ENCODE measurements at regions not wholly inside any gene's neighbourhood (a gene's known extent, or its start where the extent isn't known, plus 50 kb on each side); places are given as distances from the start of the nearest gene placed in this dataset.
"Not testable (repeated sequence)": the region's sequence is repeated elsewhere in the genome, so short reads cannot be mapped to it uniquely, and the experiment has no call there.

- DNase-seq (ENCODE audit: low read depth), result no peak
Measured at GRCh38 chr21:35602811-35603362, 457.4 kb downstream of the SETD4 start.

GRCh38 chr21:35601211-35601610 is 459.1 kb downstream of the SETD4 start:
- no peak for DNase-seq (ENCODE audit: low read depth)

GRCh38 chr21:35599164-35599563 is 461.2 kb downstream of the SETD4 start:
- no peak for DNase-seq (ENCODE audit: low read depth)

GRCh38 chr21:35597750-35598339 is 462.5 kb downstream of the SETD4 start:
- DNase-seq (ENCODE audit: low read depth), result no peak

- DNase-seq (ENCODE audit: low read depth), result no peak
Measured at GRCh38 chr21:35594905-35595304, 465.4 kb downstream of the SETD4 start.

GRCh38 chr21:35593000-35593502 is 467.3 kb downstream of the SETD4 start:
- no peak for DNase-seq (ENCODE audit: low read depth)

- not testable (repeated sequence) for DNase-seq (ENCODE audit: low read depth)
Measured at GRCh38 chr21:35590284-35590683, 470.0 kb downstream of the SETD4 start.

- no peak for DNase-seq (ENCODE audit: low read depth)
Measured at GRCh38 chr21:35587841-35588380, 472.4 kb downstream of the SETD4 start.

GRCh38 chr21:35586305-35586704 is 474.0 kb downstream of the SETD4 start:
- no peak for DNase-seq (ENCODE audit: low read depth)

- no peak for DNase-seq (ENCODE audit: low read depth)
Measured at GRCh38 chr21:35585878-35586277, 474.4 kb downstream of the SETD4 start.

- no peak for DNase-seq (ENCODE audit: low read depth)
Measured at GRCh38 chr21:35585155-35585554, 475.2 kb downstream of the SETD4 start.

GRCh38 chr21:35583566-35584216 is 476.6 kb downstream of the SETD4 start:
- DNase-seq (ENCODE audit: low read depth), result no peak

- DNase-seq (ENCODE audit: low read depth), result no peak
Measured at GRCh38 chr21:35582731-35583130, 477.6 kb downstream of the SETD4 start.

GRCh38 chr21:35581640-35582039 is 478.7 kb downstream of the SETD4 start:
- DNase-seq (ENCODE audit: low read depth), result no peak

- DNase-seq (ENCODE audit: low read depth), result no peak
Measured at GRCh38 chr21:35579520-35580293, 480.6 kb downstream of the SETD4 start.

- no peak for DNase-seq (ENCODE audit: low read depth)
Measured at GRCh38 chr21:35578831-35579471, 481.4 kb downstream of the SETD4 start.

- DNase-seq (ENCODE audit: low read depth), result no peak
Measured at GRCh38 chr21:35578347-35578782, 482.0 kb downstream of the SETD4 start.

- DNase-seq (ENCODE audit: low read depth), result no peak
Measured at GRCh38 chr21:35575280-35575915, 484.9 kb downstream of the SETD4 start.

- DNase-seq (ENCODE audit: low read depth), result no peak
Measured at GRCh38 chr21:35573472-35574374, 486.6 kb downstream of the SETD4 start.

GRCh38 chr21:35571910-35572309 is 488.4 kb downstream of the SETD4 start:
- DNase-seq (ENCODE audit: low read depth), result no peak
